Suppressor macrophage treated with lipopolysaccharide for 4 hours (primary cell): ENCODE measurements at regions not wholly inside any gene's neighbourhood (a gene's known extent, or its start where the extent isn't known, plus 50 kb on each side); places are given as distances from the start of the nearest gene placed in this dataset.
"Not testable (repeated sequence)": the region's sequence is repeated elsewhere in the genome, so short reads cannot be mapped to it uniquely, and the experiment has no call there.

ENCODE experiments used
- DNase-seq: peaks from one replicate; pipeline ENCODE4 v3.0.0-alpha.2; 2020

DNA sequence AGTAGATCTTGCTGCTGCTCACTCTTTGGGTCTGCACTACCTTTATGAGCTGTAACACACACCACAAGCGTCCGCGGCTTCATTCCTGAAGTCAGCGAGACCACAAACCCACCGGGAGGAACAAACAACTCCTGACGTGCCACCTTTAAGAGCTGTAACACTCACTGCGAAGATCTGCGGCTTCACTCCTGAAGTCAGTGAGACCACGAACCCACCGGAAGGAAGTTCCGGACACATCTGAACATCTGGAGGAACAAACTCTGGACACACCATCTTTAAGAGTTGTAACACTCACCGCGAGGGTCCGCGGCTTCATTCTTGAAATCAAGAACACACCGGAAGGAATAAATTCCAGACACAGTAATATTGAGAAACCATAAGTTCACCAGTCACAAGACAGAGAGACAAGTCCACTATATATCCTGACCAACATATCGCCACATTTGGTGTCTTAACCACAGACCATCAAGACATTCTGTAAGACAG is 58.4 kb upstream of the RNF38 start:
- not testable (repeated sequence) for DNase-seq

DNA sequence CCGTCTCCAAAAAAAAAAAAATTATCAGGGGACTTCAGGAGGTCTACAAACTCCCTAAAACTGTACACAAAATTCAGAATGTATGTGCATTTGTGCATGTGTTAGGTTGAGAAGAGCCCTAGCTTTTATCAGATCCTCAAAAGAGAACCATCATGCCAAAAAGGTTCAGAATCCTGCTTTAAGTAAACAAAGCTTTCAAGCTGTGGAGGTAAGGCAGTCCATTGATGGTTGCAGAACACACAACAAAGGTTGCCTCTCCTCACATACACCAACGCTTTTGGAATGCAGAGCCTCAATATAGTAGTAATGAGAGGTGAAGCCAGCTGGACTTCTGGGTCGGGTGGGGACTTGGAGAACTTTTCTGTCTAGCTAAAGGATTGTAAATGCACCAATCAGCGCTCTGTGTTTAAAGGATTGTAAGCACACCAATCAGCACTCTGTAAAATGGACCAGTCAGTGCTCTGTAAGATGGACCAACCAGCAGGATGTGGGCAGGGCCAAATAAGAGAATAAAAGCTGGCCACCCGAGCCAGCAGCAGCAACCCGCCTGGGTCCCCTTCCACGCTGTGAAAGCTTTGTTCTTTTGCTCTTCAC is 57.9 kb upstream of the RNF38 start:
- no peak for DNase-seq

DNA sequence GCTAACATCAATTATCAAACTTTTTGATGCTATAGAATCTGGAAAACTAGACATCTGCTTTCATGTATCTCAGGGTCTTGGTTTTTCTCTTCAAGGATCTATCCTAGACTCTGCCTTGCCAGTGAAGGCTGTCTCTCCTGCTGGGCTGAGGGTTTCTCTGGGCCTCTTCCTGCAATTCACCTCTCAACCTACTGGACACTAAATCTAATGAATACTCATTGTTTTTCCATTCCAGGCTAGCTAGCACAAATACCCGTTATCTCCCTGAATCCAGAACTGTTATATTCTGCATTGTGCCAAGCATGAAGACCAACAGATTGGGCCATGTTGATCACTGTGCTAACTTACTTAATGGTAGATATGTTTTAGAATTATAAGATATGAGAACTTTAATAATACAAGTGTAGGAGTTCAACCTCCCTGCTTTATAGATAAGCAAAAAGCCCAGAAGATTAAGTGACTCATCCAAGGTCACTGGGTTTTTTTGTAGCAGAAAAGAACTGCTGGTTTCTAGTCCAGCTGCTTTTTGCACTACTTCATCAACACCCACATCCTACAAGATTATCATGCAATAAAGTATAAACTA is 56.5 kb upstream of the RNF38 start:
- DNase-seq = no peak

DNA sequence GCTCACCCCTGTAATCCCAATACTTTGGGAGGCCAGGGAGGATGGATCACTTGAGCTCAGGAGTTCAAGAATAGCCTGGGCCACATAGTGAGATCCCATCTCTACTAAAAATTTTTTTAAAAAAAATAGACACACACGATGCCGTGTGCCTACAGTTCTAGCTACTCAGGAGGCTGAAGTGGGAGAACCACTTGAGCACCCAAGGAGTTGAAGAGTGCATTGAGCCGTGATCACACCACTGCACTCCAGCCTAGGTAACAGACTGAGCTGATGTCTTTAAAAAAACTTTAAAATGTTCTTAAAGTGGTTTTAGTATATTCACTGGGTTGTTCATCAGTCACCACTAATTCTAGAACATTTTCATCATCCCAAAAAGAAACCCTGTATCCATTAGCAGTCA is 51.9 kb upstream of the RNF38 start:
- DNase-seq = no peak

DNA sequence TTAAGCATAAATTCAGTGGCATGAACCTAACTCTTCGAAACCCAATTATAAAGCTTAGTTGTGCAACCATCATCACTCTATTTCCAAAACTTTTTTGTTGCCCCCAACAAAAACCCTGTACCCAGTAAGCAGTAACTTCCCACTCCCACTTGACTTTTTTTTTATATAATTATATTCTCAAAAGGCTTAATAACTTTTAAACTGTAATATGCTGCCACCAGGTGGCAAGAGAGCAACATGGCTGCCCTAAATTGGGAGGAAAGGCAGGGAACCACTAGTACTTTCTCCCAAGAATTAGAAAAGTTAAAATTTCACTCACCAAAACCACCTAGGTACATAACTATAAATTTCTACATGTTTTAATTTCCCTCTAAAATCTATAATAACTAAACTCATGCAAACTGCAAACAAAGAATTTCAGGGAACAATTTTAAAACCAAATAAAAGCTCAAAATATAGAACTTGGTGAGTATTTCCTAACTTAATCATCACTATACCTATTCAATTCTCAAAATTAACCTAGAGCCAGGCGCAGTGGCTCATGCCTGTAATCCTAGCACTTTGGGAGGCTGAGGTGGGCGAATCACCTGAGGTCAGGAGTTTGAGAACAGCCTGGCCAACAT is 50.2 kb upstream of the RNF38 start:
- DNase-seq = peak; percentile 67
